Fibroblast of the aortic adventitia (primary cell): ENCODE measurements at regions not wholly inside any gene's neighbourhood (a gene's known extent, or its start where the extent isn't known, plus 50 kb on each side); places are given as distances from the start of the nearest gene placed in this dataset.
"Not testable (repeated sequence)": the region's sequence is repeated elsewhere in the genome, so short reads cannot be mapped to it uniquely, and the experiment has no call there.

Experiments
- DNase-seq: peaks from one replicate; pipeline ENCODE4 v3.0.0-alpha.2; 2010; ENCODE audit warnings: low read depth
- H3K4me3 ChIP-seq: 2 replicates; pipeline ENCODE4 v1.5.1; 2011; ENCODE audit warnings: low read depth, mild to moderate bottlenecking, control low read depth, low read length, moderate library complexity
- CTCF ChIP-seq: IDR thresholded peaks from 2 replicates; pipeline ENCODE4 v1.5.1; 2011; ENCODE audit warnings: mild to moderate bottlenecking, low read length, control low read depth, inconsistent platforms; ENCODE audit not compliant: insufficient read depth

DNA sequence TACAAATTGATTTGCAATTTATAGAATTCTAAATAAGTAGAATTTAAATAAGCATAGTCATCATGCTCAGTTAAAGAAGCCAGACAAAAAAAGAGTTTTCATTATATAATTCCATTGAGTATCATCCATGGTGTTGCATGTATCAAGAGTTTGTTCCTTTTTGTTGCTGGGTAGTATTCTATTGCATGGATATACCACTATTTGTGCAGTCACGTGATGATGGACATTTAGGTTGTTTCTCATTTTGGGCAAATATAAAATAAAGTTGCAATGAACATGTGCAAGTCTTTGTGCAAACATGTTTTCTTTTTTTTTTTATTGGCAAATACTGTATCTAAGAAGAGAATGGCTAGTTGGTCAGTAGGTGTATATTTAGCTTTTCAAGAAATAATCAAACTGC is 186.2 kb upstream of the FRMD6 start:
- TF ChIP-seq CTCF: no peak
- H3K4me3 ChIP-seq: no peak overlapping the region
- DNase-seq: no peak

GRCh38 chr14:51467392-51467791 is 184.3 kb upstream of the FRMD6 start:
- not testable (repeated sequence) for DNase-seq

GRCh38 chr14:51468523-51468922 is 183.2 kb upstream of the FRMD6 start:
- TF ChIP-seq CTCF: no peak
- no peak for DNase-seq
- no peak overlapping the region for H3K4me3 ChIP-seq

More at GRCh38 chr14:51467392-51467791, 184.3 kb upstream of the FRMD6 start:
- H3K4me3 ChIP-seq: not testable (repeated sequence)

- no peak for TF ChIP-seq CTCF
- peak; percentile 32 for DNase-seq
- H3K4me3 ChIP-seq: no peak overlapping the region
These were observed 178.8 kb upstream of the FRMD6 start for GRCh38 chr14:51472881-51473280.

DNA sequence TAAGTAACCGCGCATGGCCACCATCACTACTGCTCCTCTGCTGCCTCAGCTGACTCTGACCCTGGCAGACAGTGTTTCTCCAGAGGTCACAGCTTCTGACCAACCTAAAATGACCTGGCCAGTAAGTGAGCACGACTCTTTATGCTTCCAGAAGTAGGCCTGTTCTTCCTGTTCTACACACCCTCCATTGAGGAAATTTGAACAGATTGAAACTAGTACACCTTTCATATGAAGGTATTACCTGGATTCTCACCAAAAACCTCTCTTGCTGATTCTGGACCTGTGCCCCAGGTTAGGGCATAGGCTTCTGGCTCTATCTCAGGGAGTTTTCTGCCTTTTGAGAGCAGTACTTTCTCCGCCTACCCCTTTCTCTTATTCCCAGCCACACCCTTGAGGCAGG is 178.4 kb upstream of the FRMD6 start:
- no peak for TF ChIP-seq CTCF
- no peak overlapping the region for H3K4me3 ChIP-seq
- DNase-seq: no peak

DNA sequence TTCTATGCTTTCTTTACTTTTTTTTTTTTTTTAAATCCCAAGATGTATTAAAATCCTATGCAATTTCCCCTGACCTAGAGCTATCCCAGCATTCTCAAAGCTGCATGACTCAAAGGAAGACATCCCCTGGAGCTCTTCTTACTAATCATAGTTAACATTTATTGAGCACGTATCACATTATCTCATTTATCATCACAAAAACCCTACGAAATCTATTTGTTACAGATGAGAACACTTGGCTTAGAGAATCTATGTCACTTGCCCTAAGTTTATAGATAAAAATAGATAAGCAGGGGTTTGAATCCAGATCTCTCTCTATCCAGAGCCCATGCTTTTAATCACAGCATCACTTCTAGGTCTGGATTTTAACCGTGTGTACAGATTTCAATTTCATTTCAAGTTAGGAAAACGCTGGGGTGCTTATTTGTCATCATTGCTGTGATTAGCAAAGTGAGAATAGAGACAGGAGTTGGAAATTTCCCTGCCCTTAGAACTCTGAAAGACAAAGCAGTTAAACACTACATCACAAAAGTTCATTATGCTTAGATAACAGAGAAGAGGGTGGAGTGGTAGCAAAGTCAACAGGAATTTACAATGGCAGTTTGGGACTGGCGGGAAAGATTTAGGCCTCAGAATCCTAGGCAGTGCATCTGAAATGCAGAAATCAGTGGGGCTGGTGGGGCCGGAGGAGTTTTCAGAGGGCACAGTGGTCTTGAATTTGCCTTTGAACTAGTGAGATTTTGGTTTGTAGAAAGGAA is 177.7 kb upstream of the FRMD6 start:
- DNase-seq: peak; percentile 31
- TF ChIP-seq CTCF: no peak

DNA sequence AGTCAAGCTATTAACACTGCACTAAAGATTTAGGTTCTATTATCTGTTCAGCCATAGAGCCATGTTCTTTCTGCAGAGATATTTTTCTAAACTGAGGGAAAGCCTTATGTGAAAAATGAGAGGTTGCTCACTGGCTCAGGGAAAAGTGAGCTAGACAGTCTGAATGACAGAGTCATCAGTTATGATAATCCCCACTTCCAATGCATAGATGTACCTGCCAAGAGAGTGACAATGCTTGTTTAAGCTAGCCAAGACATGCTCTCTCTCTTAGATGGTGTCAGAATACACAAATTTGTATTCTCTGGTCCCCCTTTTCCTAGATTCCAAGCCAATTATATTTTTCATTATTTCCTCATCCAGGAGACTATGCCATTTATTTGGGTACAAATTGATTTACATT is 176.9 kb upstream of the FRMD6 start:
- no peak for TF ChIP-seq CTCF
- DNase-seq: no peak
- H3K4me3 ChIP-seq: no peak overlapping the region

More for the DNA sequence above, 177.7 kb upstream of the FRMD6 start:
- H3K4me3 ChIP-seq: no peak overlapping the region
